ENCODE measurements at regions not wholly inside any gene's neighbourhood (a gene's known extent, or its start where the extent isn't known, plus 50 kb on each side); places are given as distances from the start of the nearest gene placed in this dataset.

DNA sequence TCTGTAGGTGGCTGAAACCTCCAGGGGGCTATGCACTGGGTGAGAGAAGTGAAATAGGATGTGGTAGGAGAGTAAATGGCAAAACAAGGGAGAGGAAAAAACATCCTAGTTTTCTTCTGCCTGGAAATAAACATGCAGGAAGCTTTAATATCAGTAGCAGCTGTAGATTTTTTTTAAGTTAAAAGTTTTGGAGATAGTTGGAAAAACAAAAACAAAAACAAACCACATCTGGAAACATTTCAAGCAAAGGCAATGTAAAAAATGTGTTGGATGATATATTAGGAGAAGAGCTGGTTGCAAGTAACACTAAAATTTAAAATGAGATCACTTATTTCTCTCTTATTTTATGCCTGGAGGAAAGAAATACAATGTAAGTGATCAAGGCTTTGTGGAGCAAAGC lies 388.0 kb downstream of the SPRY1 start:
- H3K4me3 ChIP-seq (replicated peaks in 1 of 2; ENCODE audit: low read depth in 2 of 2, low read length in 2 of 2): no peak overlapping the region
- TF ChIP-seq, protein P1, sequence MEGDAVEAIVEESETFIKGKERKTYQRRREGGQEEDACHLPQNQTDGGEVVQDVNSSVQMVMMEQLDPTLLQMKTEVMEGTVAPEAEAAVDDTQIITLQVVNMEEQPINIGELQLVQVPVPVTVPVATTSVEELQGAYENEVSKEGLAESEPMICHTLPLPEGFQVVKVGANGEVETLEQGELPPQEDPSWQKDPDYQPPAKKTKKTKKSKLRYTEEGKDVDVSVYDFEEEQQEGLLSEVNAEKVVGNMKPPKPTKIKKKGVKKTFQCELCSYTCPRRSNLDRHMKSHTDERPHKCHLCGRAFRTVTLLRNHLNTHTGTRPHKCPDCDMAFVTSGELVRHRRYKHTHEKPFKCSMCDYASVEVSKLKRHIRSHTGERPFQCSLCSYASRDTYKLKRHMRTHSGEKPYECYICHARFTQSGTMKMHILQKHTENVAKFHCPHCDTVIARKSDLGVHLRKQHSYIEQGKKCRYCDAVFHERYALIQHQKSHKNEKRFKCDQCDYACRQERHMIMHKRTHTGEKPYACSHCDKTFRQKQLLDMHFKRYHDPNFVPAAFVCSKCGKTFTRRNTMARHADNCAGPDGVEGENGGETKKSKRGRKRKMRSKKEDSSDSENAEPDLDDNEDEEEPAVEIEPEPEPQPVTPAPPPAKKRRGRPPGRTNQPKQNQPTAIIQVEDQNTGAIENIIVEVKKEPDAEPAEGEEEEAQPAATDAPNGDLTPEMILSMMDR (IDR thresholded peaks at IDR 0.05; ENCODE audit: low read depth, low read length): no peak
- DNase-seq (ENCODE audit: low read depth in 2 of 2): peak in 1 of 2 donors; percentile 45

DNA sequence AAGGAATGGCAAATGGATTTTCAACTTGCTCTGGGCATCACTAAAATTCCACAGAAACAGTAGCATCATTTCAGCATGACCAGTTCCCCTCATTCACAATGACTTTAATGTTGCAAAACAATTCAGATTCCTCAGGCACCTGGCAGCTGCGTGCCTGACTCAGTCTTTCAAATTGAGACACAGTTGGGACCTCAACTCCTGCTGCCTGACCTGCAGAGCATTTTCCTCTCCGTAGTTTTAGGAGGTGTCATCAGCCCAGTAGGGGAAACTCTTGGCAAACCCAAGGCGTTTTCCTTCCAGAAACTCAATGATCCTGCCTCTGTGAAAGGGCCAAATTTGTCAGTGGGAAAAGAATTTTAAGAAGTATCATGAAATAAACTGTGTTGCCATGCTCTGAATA lies 388.9 kb downstream of the SPRY1 start:
- DNase-seq (ENCODE audit: low read depth in 2 of 2): peak; percentile 95 to 99
- no peak overlapping the region for H3K4me3 ChIP-seq (replicated peaks in 1 of 2; ENCODE audit: low read depth in 2 of 2, low read length in 2 of 2)
- TF ChIP-seq, protein P1 (IDR thresholded peaks at IDR 0.05; ENCODE audit: low read depth, low read length): no peak

DNA sequence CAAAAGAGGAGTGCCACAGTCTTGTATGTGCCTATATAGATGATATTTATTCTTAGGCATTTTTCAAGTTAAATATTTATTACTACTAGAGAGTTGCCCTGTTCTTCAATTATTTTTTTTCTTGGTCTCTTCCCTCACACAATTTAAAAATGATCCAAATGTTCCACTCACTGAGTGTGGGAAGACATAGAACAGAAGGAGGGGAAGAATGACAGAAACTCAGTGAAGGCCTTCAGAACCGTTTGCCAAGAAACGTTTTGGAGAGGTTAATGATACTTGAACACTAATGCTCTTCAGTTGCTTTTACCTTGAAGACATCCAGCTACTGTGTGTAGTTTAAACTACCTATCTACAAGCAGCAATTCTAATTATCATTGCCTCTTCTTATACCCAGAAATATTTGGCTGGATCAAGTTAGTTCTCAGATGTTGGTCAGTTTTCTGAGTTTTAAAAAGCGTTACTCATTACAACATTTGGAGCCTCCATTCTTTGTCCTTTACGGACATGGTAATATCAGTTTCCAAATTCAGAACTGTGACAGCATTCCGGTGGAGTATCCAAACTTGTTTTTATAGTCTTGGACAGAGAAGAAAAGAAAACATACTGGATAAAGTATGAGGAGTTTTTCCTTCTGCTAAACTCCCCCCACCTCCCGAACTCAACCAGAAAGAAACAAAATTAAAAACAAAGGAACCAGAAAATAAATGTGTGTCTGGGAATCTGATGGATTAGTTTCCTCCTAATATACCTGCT lies 389.7 kb downstream of the SPRY1 start:
- H3K4me3 ChIP-seq (replicated peaks in 1 of 2; ENCODE audit: low read depth in 2 of 2, low read length in 2 of 2): no peak overlapping the region
- peak; percentile 28 to 40 for DNase-seq (ENCODE audit: low read depth in 2 of 2)
- TF ChIP-seq, protein P1 (IDR thresholded peaks at IDR 0.05; ENCODE audit: low read depth, low read length): no peak

DNA sequence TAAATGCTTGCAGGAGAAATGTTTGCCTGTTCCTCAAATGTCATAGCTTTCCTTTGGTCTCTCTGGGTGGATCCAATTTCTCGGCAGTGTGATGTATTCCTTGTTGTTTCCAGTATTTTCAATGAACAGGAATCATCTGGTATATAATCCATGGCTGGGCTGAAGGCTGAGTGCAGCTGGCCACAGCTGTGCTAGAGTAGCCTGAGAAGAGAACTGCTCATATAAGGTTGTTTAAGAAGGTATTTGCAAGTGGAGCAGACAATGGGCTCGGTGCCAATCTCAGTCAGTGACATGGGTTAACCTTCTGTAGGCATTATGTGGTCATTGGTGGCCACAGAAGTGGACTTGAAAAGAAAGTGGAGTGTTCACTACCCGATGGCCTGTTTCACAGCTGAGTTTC lies 390.3 kb downstream of the SPRY1 start:
- DNase-seq (ENCODE audit: low read depth in 2 of 2): peak; percentile 60 to 72
- TF ChIP-seq, protein P1 (IDR thresholded peaks at IDR 0.05; ENCODE audit: low read depth, low read length): no peak
- H3K4me3 ChIP-seq (replicated peaks in 1 of 2; ENCODE audit: low read depth in 2 of 2, low read length in 2 of 2): no peak overlapping the region

DNA sequence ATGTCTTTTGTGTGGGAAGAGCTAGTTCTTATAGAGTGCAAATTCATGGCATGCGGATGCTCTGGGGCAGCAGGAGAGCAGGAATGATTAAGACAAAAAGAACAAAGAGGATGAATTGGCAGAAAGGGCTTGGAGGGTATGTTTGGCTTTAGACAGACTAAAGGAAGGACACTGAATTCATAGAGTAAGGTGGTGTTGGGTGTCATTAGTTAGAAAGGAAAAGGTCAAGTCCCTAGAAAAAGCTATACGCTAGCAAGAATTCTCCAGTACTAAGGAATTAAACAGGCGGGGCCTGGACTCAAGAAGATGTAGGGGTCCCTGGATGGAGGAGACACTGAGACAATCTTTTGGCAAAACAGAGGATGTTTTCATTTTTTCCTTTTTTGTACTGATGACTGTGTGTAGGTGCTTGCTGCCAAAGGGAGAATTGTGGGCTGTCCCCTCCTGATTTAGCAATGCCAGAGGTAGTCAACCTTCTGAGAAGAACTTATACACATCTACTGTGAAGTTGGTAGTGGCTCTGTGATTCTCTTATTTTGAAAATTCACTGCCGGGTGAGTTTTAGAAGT lies 391.0 kb downstream of the SPRY1 start:
- H3K4me3 ChIP-seq (replicated peaks in 1 of 2; ENCODE audit: low read depth in 2 of 2, low read length in 2 of 2): no peak overlapping the region
- peak; percentile 29 to 58 for DNase-seq (ENCODE audit: low read depth in 2 of 2)
- TF ChIP-seq, protein P1 (IDR thresholded peaks at IDR 0.05; ENCODE audit: low read depth, low read length): no peak

DNA sequence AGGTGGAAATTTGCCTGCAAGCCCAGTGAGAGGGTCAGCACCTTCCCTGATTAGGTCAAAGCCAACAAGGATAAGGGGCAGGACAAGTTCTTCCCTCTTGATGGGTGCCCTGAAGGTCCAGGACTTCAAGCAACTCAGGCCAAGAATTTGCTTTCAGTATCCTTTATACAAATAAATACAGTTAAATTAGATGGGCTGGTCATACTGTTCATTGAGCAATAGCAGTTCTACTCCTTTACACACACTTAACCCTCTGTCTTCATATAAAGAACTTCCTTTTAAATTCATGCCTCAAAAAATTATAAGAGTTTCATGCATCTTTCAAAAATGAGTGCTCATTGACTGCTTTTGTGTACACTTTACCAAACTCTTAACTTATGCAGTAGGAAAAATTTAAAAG lies 392.0 kb downstream of the SPRY1 start:
- H3K4me3 ChIP-seq (replicated peaks in 1 of 2; ENCODE audit: low read depth in 2 of 2, low read length in 2 of 2): no peak overlapping the region
- DNase-seq (ENCODE audit: low read depth in 2 of 2): peak; percentile 43 to 44
- TF ChIP-seq, protein P1 (IDR thresholded peaks at IDR 0.05; ENCODE audit: low read depth, low read length): no peak
